ENCODE measurements at regions not wholly inside any gene's neighbourhood (a gene's known extent, or its start where the extent isn't known, plus 50 kb on each side); places are given as distances from the start of the nearest gene placed in this dataset.

- TF ChIP-seq POLR2A (IDR thresholded peaks at IDR 0.05) (no peak), CTCF (IDR thresholded peaks at IDR 0.05) (no peak)
These were observed 383.4 kb downstream of the RAP2B start for GRCh38 chr3:153545471-153545870.

Measured in adrenal gland (tissue), 5 donors.